Keratinocyte (primary cell): ENCODE measurements at regions not wholly inside any gene's neighbourhood (a gene's known extent, or its start where the extent isn't known, plus 50 kb on each side); places are given as distances from the start of the nearest gene placed in this dataset.

ENCODE experiments used
- EZH2 ChIP-seq: IDR thresholded peaks from one replicate; pipeline ENCODE4 v1.6.1; 2012; ENCODE audit warnings: inconsistent platforms, mild to moderate bottlenecking, low read length, moderate library complexity
- TF ChIP-seq, protein P1 (sequence below), 3 experiments: IDR thresholded peaks in 1 of 3; conservative IDR thresholded peaks in 1 of 3; optimal IDR thresholded peaks in 1 of 3; 2 replicates in 2 of 3; 3 replicates in 1 of 3; pipeline versions ENCODE3 to v1.5.1; 2011; ENCODE audit warnings: low read length in 3 of 3, mild to moderate bottlenecking in 3 of 3, moderate library complexity in 2 of 3, control low read depth in 1 of 3, inconsistent platforms in 1 of 3; ENCODE audit not compliant: insufficient read depth in 2 of 3; ENCODE audit errors: extremely low read depth in 1 of 3

DNA sequence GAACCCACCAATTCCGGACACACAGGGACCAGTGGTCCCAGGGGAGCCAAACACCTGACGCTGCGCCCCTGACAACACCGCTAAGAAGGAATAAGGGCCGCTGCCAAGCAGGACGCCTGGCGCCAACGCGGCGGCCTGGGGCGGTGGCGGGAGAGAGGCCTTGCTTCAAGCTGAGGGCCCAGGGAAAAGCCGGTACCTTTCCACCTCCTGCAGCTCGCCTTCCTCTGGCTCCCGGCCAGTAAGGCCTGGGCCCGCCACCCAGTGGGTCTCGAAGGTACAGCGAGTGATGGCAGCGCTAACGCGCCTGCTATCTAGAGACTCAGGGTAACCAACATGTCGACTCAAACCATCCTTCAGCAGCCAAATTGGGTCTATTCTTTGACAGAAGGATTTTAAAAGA is 1074.1 kb downstream of the SI start:
- TF ChIP-seq, protein P1, sequence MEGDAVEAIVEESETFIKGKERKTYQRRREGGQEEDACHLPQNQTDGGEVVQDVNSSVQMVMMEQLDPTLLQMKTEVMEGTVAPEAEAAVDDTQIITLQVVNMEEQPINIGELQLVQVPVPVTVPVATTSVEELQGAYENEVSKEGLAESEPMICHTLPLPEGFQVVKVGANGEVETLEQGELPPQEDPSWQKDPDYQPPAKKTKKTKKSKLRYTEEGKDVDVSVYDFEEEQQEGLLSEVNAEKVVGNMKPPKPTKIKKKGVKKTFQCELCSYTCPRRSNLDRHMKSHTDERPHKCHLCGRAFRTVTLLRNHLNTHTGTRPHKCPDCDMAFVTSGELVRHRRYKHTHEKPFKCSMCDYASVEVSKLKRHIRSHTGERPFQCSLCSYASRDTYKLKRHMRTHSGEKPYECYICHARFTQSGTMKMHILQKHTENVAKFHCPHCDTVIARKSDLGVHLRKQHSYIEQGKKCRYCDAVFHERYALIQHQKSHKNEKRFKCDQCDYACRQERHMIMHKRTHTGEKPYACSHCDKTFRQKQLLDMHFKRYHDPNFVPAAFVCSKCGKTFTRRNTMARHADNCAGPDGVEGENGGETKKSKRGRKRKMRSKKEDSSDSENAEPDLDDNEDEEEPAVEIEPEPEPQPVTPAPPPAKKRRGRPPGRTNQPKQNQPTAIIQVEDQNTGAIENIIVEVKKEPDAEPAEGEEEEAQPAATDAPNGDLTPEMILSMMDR (optimal IDR thresholded peaks at IDR 0.05 in 1 of 3, IDR thresholded peaks at IDR 0.05 in 1 of 3, conservative IDR thresholded peaks at IDR 0.05 in 1 of 3; ENCODE audit: extremely low read depth in 1 of 3, insufficient read depth in 2 of 3, low read length in 3 of 3): no peak
- TF ChIP-seq EZH2: no peak
